Renal pelvis (tissue), 1 donor: ENCODE measurements at regions not wholly inside any gene's neighbourhood (a gene's known extent, or its start where the extent isn't known, plus 50 kb on each side); places are given as distances from the start of the nearest gene placed in this dataset.

Source experiments
- DNase-seq: peaks from one replicate; pipeline ENCODE4 v3.0.0-alpha.2; 2013

- DNase-seq = peak; percentile 21
Measured at GRCh38 chr15:38176155-38176554, 76.5 kb upstream of the SPRED1 start.

GRCh38 chr15:38176691-38177090 lies 75.9 kb upstream of the SPRED1 start:
- DNase-seq = no peak

GRCh38 chr15:38182900-38183299 lies 69.7 kb upstream of the SPRED1 start:
- DNase-seq = no peak

- DNase-seq = no peak
Measured at GRCh38 chr15:38186507-38186906, 66.1 kb upstream of the SPRED1 start.

- DNase-seq = peak; percentile 14
Measured at GRCh38 chr15:38187630-38188313, 64.9 kb upstream of the SPRED1 start.

GRCh38 chr15:38189671-38190295 lies 62.9 kb upstream of the SPRED1 start:
- DNase-seq = no peak

- DNase-seq = no peak
Measured at GRCh38 chr15:38190501-38190900, 62.1 kb upstream of the SPRED1 start.

- no peak for DNase-seq
Measured at GRCh38 chr15:38192496-38192895, 60.1 kb upstream of the SPRED1 start.

GRCh38 chr15:38193496-38193895 lies 59.1 kb upstream of the SPRED1 start:
- no peak for DNase-seq

GRCh38 chr15:38195191-38195901 lies 57.3 kb upstream of the SPRED1 start:
- DNase-seq = no peak

GRCh38 chr15:38196076-38196475 lies 56.6 kb upstream of the SPRED1 start:
- no peak for DNase-seq

GRCh38 chr15:38197553-38197952 lies 55.1 kb upstream of the SPRED1 start:
- DNase-seq = no peak

GRCh38 chr15:38201714-38202113 lies 50.9 kb upstream of the SPRED1 start:
- DNase-seq = peak; percentile 21

- no peak for DNase-seq
Measured at GRCh38 chr15:38202361-38202760, 50.3 kb upstream of the SPRED1 start.
